Heart right ventricle (tissue), 16 donors: ENCODE measurements at regions not wholly inside any gene's neighbourhood (a gene's known extent, or its start where the extent isn't known, plus 50 kb on each side); places are given as distances from the start of the nearest gene placed in this dataset.

Experiments
- ATAC-seq, 8 donors: fragments of 200-7000 bp; cut with Tn5 transposase; one replicate each; pipeline ENCODE4 v1.9.1; 2020; ENCODE audit warnings: mild to moderate bottlenecking in 8 of 8, moderate library complexity in 8 of 8, moderate number of reproducible peaks in 1 of 8
- DNase-seq, 2 donors: peaks; one replicate each; pipeline ENCODE4 v3.0.0-alpha.2; 2020
- H3K27ac ChIP-seq, 10 donors: fragments of 200-600 bp; sonication (generic) in 2 of 10; one replicate each; pipeline versions ENCODE4 v1.5.0 to v1.8.0; 2020 to 2022; ENCODE audit warnings: mild to moderate bottlenecking in 3 of 10
- H3K27me3 ChIP-seq, 7 donors: fragments of 200-600 bp; one replicate each; pipeline ENCODE4 v1.8.0; 2021 to 2022; ENCODE audit warnings: mild to moderate bottlenecking in 2 of 7
- H3K36me3 ChIP-seq, 9 donors: fragments of 200-600 bp; sonication (generic) in 1 of 9; one replicate each; pipeline versions ENCODE4 v1.5.0 to v1.8.0; 2020 to 2022; ENCODE audit warnings: mild to moderate bottlenecking in 2 of 9
- H3K4me1 ChIP-seq, 9 donors: fragments of 200-600 bp; sonication (generic) in 1 of 9; one replicate each; pipeline versions ENCODE4 v1.5.0 to v1.8.0; 2020 to 2022; ENCODE audit warnings: mild to moderate bottlenecking in 4 of 9
- H3K4me3 ChIP-seq, 10 donors: fragments of 200-600 bp; sonication (generic) in 2 of 10; one replicate each; pipeline versions ENCODE4 v1.5.0 to v1.8.0; 2020 to 2022; ENCODE audit warnings: mild to moderate bottlenecking in 7 of 10, moderate library complexity in 2 of 10
- H3K9me3 ChIP-seq, 11 donors: fragments of 200-600 bp in 10 of 11; sonication (generic) in 2 of 11; one replicate each; pipeline versions ENCODE4 v1.5.0 to v1.8.0; 2013 to 2022; ENCODE audit warnings: mild to moderate bottlenecking in 2 of 11, control low read depth in 1 of 11, moderate library complexity in 1 of 11
- CTCF ChIP-seq, 9 donors: fragments of 200-600 bp; sonication (generic) in 2 of 9; IDR thresholded peaks; one replicate each; pipeline versions ENCODE4 v1.5.0 to v1.8.0; 2021 to 2022; ENCODE audit warnings: antibody characterized with exemption in 9 of 9, mild to moderate bottlenecking in 5 of 9, moderate library complexity in 1 of 9
- WGBS, 2 donors: extraction: QIAGEN DNeasy Blood & Tissue Kit; methylation state at CpG; one replicate each; pipeline ENCODE4 v1.1.7; 2013; ENCODE audit warnings: inconsistent platforms in 1 of 2; 5-methylcytosine and 5-hydroxymethylcytosine counted together
- intact Hi-C, 10 donors: fragments of 100-400 bp; cut with DNase I; formaldehyde crosslinking; loops; one replicate each; pipeline versions ENCODE4 v1.11.1 to v1.14.2; 2022
- donor health status: Arrhythmogenic right ventricular cardiomyopathy.
- donor health status: ischemic (EF 13 %, LVEDD 7.1; RV severe dilation, severe dysfunction).
- donor health status: healthy with polysubstance abuse.
- donor health status: DM: no; HTN: yes; CAD: no.
- donor health status: DM: no; HTN: no; CAD: no.
- donor health status: ischemic (EF 25% LVEDD 6.9; RV normal size, moderate dysfunction).
- donor health status: ischemic (EF 25% LVEDD 5.7; RV mildly dilated, moderate dysfunction).
- donor health status: healthy.
- donor health status: DM: yes; HTN: yes; CAD: no.
- donor health status: Ischemic cardiomyopathy.
- donor health status: ischemic (EF 35%, LVEDD 5.7; RV mildly dilated, moderate dysfunction).
- donor health status: nonischemic (EF 11% LVEDD 7.7; RV severe dilation, severe dysfunction).
- donor health status: DM: yes; HTN: yes; CAD: no.
- donor health status: PGD.
- donor health status: ischemic (EF 29% LVEDD 5.4; RV normal size, mild dysfunction).
- donor health status: nonischemic (EF 23%, LVEDD 6.1; RV moderate dilation, normal function).

- 92 to 94% methylated on average over 8 of the region's 8 CpGs for WGBS, 2 donors
- H3K27ac ChIP-seq: no peak overlapping the region
- H3K9me3 ChIP-seq: no peaks in the 10 kb centered on the region
- H3K36me3 ChIP-seq: no peaks in the 10 kb centered on the region
- no peak for TF ChIP-seq CTCF (IDR thresholded peaks at IDR 0.05)
- H3K27me3 ChIP-seq: peaks cover 0 to 14% (median 2%) of the 10 kb centered on the region in 7 donors
- intact Hi-C loops: loop anchor here in 9 of 10 donors (2.0 to 10.0 kb wide), 8 partner anchors 32 to 535 kb away; partner anchors contain the start of genes CCND2 (in 1 of the 9) and RAD51AP1 (in 1 of the 9)
- H3K4me3 ChIP-seq: no peak overlapping the region
- DNase-seq (no peak), ATAC-seq (no peak)
- H3K4me1 ChIP-seq: no peaks in the 10 kb centered on the region
Measured at GRCh38 chr12:3999904-4000303, 126.7 kb upstream of the PARP11 start.

GRCh38 chr12:3998968-3999792 is 126.0 kb upstream of the PARP11 start:
- H3K9me3 ChIP-seq: no peaks in the 10 kb centered on the region
- no peak overlapping the region for H3K27ac ChIP-seq
- peaks cover 0 to 20% (median 0%) of the 10 kb centered on the region in 7 donors for H3K27me3 ChIP-seq
- no peaks in the 10 kb centered on the region for H3K36me3 ChIP-seq
- no peak overlapping the region for H3K4me3 ChIP-seq
- DNase-seq: no peak
- no peak for TF ChIP-seq CTCF (IDR thresholded peaks at IDR 0.05)
- intact Hi-C loops: loop anchor here in 8 of 10 donors (2.0 to 10.0 kb wide), 7 partner anchors 33 to 536 kb away; partner anchors contain the start of genes CCND2 (in 1 of the 8) and RAD51AP1 (in 1 of the 8)
- no peaks in the 10 kb centered on the region for H3K4me1 ChIP-seq
- ATAC-seq: no peak
- 66 to 75% methylated on average over 7 of the region's 7 CpGs for WGBS, 2 donors

DNA sequence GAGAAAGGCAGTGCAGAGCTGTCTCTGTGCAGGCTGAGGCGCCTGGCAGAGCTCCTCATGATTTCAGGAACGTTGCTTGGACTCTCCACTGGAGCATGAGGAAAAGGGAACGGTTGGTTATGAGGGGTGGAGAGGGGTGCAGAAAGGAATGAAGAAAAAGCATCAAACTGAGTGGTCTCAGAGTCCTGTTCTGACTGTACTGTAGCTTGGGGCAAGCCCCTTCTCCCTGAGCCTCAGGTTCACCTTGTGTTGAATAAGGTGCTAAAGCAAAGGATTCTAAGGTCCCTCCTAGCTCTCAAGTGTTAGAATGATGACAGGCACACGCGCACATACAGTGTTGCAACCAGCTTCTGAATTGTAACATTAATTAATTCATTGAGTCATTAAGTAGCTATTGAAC is 125.2 kb upstream of the PARP11 start:
- no peak for DNase-seq
- no peak overlapping the region for H3K4me3 ChIP-seq
- WGBS, 2 donors: 84 to 89% methylated on average over 5 of the region's 5 CpGs
- H3K27ac ChIP-seq: no peak overlapping the region
- H3K36me3 ChIP-seq: no peaks in the 10 kb centered on the region
- H3K27me3 ChIP-seq: peaks cover 0 to 19% (median 5%) of the 10 kb centered on the region in 7 donors
- ATAC-seq: no peak
- no peaks in the 10 kb centered on the region for H3K4me1 ChIP-seq
- no peak for TF ChIP-seq CTCF (IDR thresholded peaks at IDR 0.05)
- H3K9me3 ChIP-seq: no peaks in the 10 kb centered on the region
- intact Hi-C loops: loop anchor here in 8 of 10 donors (2.0 to 10.0 kb wide), 7 partner anchors 34 to 536 kb away; partner anchors contain the start of genes CCND2 (in 1 of the 8) and RAD51AP1 (in 1 of the 8)

- Histone ChIP-seq H3K4me1 (no peaks in the 10 kb centered on the region), H3K4me3 (no peak overlapping the region), H3K36me3 (no peaks in the 10 kb centered on the region), H3K9me3 (no peaks in the 10 kb centered on the region), H3K27me3 (peaks cover 0 to 29% (median 13%) of the 10 kb centered on the region in 7 donors), H3K27ac (no peak overlapping the region)
- WGBS, 2 donors: 70 to 81% methylated on average over 5 of the region's 5 CpGs
- TF ChIP-seq CTCF (IDR thresholded peaks at IDR 0.05): no peak
- intact Hi-C loops: loop anchor here in 8 of 10 donors (2.0 to 10.0 kb wide), 10 partner anchors 36 to 538 kb away; partner anchors contain the start of genes CCND2 (in 1 of the 8) and RAD51AP1 (in 1 of the 8)
- no peak for DNase-seq
- no peak for ATAC-seq
Measured at GRCh38 chr12:3996322-3996721, 123.1 kb upstream of the PARP11 start.
